ENCODE measurements at regions not wholly inside any gene's neighbourhood (a gene's known extent, or its start where the extent isn't known, plus 50 kb on each side); places are given as distances from the start of the nearest gene placed in this dataset.

DNA sequence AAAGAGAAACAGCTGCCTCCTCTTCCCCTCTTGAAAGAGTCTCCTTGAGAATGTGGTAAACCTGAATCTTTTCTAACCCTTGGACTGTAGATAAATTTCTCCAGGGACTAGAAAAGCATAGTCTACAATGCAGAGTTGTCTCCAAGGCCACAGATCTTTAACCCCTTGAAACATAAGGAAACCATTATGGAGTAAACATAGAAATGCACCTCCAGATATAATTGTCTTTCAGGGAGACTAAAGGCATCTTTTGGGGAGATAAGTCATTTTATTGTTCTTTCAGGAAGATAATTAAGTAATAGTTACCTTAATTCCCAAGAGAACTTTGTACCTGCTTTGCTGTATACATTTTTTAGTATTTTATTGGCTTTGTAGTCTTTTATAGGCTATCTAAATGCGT, 373.6 kb upstream of the GRIA1 start:
- 72 to 73% methylated on average over 1 of the region's 1 CpG for WGBS, 2 donors
- TF ChIP-seq, protein P1, sequence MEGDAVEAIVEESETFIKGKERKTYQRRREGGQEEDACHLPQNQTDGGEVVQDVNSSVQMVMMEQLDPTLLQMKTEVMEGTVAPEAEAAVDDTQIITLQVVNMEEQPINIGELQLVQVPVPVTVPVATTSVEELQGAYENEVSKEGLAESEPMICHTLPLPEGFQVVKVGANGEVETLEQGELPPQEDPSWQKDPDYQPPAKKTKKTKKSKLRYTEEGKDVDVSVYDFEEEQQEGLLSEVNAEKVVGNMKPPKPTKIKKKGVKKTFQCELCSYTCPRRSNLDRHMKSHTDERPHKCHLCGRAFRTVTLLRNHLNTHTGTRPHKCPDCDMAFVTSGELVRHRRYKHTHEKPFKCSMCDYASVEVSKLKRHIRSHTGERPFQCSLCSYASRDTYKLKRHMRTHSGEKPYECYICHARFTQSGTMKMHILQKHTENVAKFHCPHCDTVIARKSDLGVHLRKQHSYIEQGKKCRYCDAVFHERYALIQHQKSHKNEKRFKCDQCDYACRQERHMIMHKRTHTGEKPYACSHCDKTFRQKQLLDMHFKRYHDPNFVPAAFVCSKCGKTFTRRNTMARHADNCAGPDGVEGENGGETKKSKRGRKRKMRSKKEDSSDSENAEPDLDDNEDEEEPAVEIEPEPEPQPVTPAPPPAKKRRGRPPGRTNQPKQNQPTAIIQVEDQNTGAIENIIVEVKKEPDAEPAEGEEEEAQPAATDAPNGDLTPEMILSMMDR (IDR thresholded peaks at IDR 0.05; ENCODE audit: control extremely low read depth, extremely low read depth), result no peak
- Histone ChIP-seq H3K4me3 (no peak overlapping the region), H3K27ac (ENCODE audit: low read depth in 1 of 2, low read length in 1 of 2) (no peak overlapping the region), H3K27me3 (ENCODE audit: control insufficient read depth in 3 of 3, insufficient read depth in 3 of 3, low read length in 2 of 3) (no peaks in the 10 kb centered on the region), H3K36me3 (ENCODE audit: control insufficient read depth in 4 of 4, insufficient read depth in 4 of 4, low read length in 4 of 4) (no peaks in the 10 kb centered on the region), H3K9me3 (ENCODE audit: control insufficient read depth in 4 of 4, insufficient read depth in 3 of 4, low read length in 3 of 4) (peaks cover 0 to 2% (median 0%) of the 10 kb centered on the region in 4 donors), H3K9ac (ENCODE audit: insufficient read depth in 1 of 2, low read length in 2 of 2) (no peak overlapping the region), H3K4me1 (ENCODE audit: control insufficient read depth in 5 of 5, insufficient read depth in 5 of 5, low read length in 5 of 5) (no peaks in the 10 kb centered on the region)
- DNase-seq (no peak), ATAC-seq (ENCODE audit: insufficient read depth, low FRiP score) (no peak)

GRCh38 chr5:153118018-153118417, 372.5 kb upstream of the GRIA1 start:
- H3K36me3 ChIP-seq (ENCODE audit: control insufficient read depth in 4 of 4, insufficient read depth in 4 of 4, low read length in 4 of 4), result no peaks in the 10 kb centered on the region
- DNase-seq (no peak), ATAC-seq (ENCODE audit: insufficient read depth, low FRiP score) (no peak)
- H3K27me3 ChIP-seq (ENCODE audit: control insufficient read depth in 3 of 3, insufficient read depth in 3 of 3, low read length in 2 of 3), result no peaks in the 10 kb centered on the region
- 86 to 88% methylated on average over 1 of the region's 1 CpG for WGBS, 2 donors
- H3K9me3 ChIP-seq (ENCODE audit: control insufficient read depth in 4 of 4, insufficient read depth in 3 of 4, low read length in 3 of 4), result peaks cover 0 to 2% (median 0%) of the 10 kb centered on the region in 4 donors
- H3K4me1 ChIP-seq (ENCODE audit: control insufficient read depth in 5 of 5, insufficient read depth in 5 of 5, low read length in 5 of 5), result no peaks in the 10 kb centered on the region
- no peak overlapping the region for H3K4me3 ChIP-seq
- no peak overlapping the region for H3K27ac ChIP-seq (ENCODE audit: low read depth in 1 of 2, low read length in 1 of 2)
- TF ChIP-seq, protein P1 (IDR thresholded peaks at IDR 0.05; ENCODE audit: control extremely low read depth, extremely low read depth), result no peak
- H3K9ac ChIP-seq (ENCODE audit: insufficient read depth in 1 of 2, low read length in 2 of 2), result no peak overlapping the region

- Histone ChIP-seq H3K36me3 (ENCODE audit: control insufficient read depth in 4 of 4, insufficient read depth in 4 of 4, low read length in 4 of 4) (no peaks in the 10 kb centered on the region), H3K9me3 (ENCODE audit: control insufficient read depth in 4 of 4, insufficient read depth in 3 of 4, low read length in 3 of 4) (peaks cover 0 to 2% (median 0%) of the 10 kb centered on the region in 4 donors), H3K9ac (ENCODE audit: insufficient read depth in 1 of 2, low read length in 2 of 2) (no peak overlapping the region), H3K27me3 (ENCODE audit: control insufficient read depth in 3 of 3, insufficient read depth in 3 of 3, low read length in 2 of 3) (no peaks in the 10 kb centered on the region), H3K4me3 (no peak overlapping the region), H3K27ac (ENCODE audit: low read depth in 1 of 2, low read length in 1 of 2) (no peak overlapping the region), H3K4me1 (ENCODE audit: control insufficient read depth in 5 of 5, insufficient read depth in 5 of 5, low read length in 5 of 5) (no peaks in the 10 kb centered on the region)
- WGBS, 2 donors, result 14 to 20% methylated on average over 2 of the region's 2 CpGs
- no peak for ATAC-seq (ENCODE audit: insufficient read depth, low FRiP score)
- TF ChIP-seq, protein P1 (IDR thresholded peaks at IDR 0.05; ENCODE audit: control extremely low read depth, extremely low read depth), result no peak
- peak in 1 of 3 donors; percentile 4 for DNase-seq
Observed at GRCh38 chr5:153122403-153122802, 368.1 kb upstream of the GRIA1 start.

DNA sequence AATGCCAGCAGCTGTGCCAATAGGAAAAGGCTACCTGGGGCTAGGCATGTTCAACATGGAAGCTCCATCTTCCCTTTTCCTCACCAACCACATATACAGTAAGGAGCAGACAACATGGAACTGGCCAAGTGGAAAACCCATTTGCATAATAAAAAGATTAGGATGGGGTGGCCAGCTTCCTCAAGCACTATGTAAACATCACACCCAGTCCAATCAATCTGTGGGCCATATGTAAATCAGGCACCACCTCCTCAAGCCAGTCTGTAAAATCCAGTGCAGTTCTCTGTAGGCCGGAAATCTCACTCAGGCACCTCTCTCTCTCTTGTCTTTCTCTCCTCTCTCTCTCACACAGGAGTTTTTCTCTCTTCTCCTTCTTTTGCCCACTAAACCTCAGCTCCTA, 360.2 kb upstream of the GRIA1 start:
- TF ChIP-seq, protein P1 (IDR thresholded peaks at IDR 0.05; ENCODE audit: control extremely low read depth, extremely low read depth), result no peak
- no peaks in the 10 kb centered on the region for H3K9me3 ChIP-seq (ENCODE audit: control insufficient read depth in 4 of 4, insufficient read depth in 3 of 4, low read length in 3 of 4)
- WGBS, 2 donors, result 78 to 83% methylated on average over 1 of the region's 1 CpG

More for the DNA sequence above, 360.2 kb upstream of the GRIA1 start:
- H3K4me1 ChIP-seq (ENCODE audit: control insufficient read depth in 5 of 5, insufficient read depth in 5 of 5, low read length in 5 of 5), result no peaks in the 10 kb centered on the region
- H3K27ac ChIP-seq (ENCODE audit: low read depth in 1 of 2, low read length in 1 of 2), result no peak overlapping the region
- no peaks in the 10 kb centered on the region for H3K36me3 ChIP-seq (ENCODE audit: control insufficient read depth in 4 of 4, insufficient read depth in 4 of 4, low read length in 4 of 4)
- H3K27me3 ChIP-seq (ENCODE audit: control insufficient read depth in 3 of 3, insufficient read depth in 3 of 3, low read length in 2 of 3), result no peaks in the 10 kb centered on the region
- DNase-seq (no peak), ATAC-seq (ENCODE audit: insufficient read depth, low FRiP score) (no peak)
- H3K9ac ChIP-seq (ENCODE audit: insufficient read depth in 1 of 2, low read length in 2 of 2), result no peak overlapping the region
- H3K4me3 ChIP-seq, result no peak overlapping the region

All from lung (tissue), 11 donors.